H1 (cell line): ENCODE measurements at regions not wholly inside any gene's neighbourhood (a gene's known extent, or its start where the extent isn't known, plus 50 kb on each side); places are given as distances from the start of the nearest gene placed in this dataset.

Source experiments
- CEBPB ChIP-seq: IDR thresholded peaks from 2 replicates; pipeline ENCODE4 v1.6.1; 2012; ENCODE audit warnings: low read depth, low read length
- CTCF ChIP-seq, 3 experiments: IDR thresholded peaks; 1 replicate in 2 of 3; 2 replicates in 1 of 3; pipeline versions ENCODE4 v1.5.1 to v1.6.1; 2011; ENCODE audit warnings: low read length in 3 of 3, mild to moderate bottlenecking in 3 of 3, inconsistent platforms in 2 of 3, low read depth in 1 of 3, moderate library complexity in 1 of 3; ENCODE audit not compliant: insufficient read depth in 1 of 3; ENCODE audit errors: control extremely low read depth in 1 of 3
- EZH2 ChIP-seq: fragments of 200-600 bp; sonication (generic); IDR thresholded peaks from 2 replicates; pipeline ENCODE4 v1.7.1; 2012; ENCODE audit warnings: low read depth, mild to moderate bottlenecking, moderate library complexity, low read length, inconsistent platforms; ENCODE audit not compliant: severe bottlenecking
- POLR2AphosphoS5 ChIP-seq: IDR thresholded peaks from 2 replicates; pipeline ENCODE4 v1.6.1; 2011; ENCODE audit warnings: low read depth, low read length
- SIN3A ChIP-seq, 2 experiments: IDR thresholded peaks in 1 of 2; conservative IDR thresholded peaks in 1 of 2; 2 replicates each; pipeline ENCODE4 v1.6.1; 2011 to 2012; ENCODE audit warnings: low read length in 2 of 2, improper control_type of control experiment in 1 of 2, low read depth in 1 of 2, mild to moderate bottlenecking in 1 of 2
- ZNF274 ChIP-seq: IDR thresholded peaks from 2 replicates; pipeline ENCODE4 v1.7.0; 2012; ENCODE audit warnings: low read length, borderline replicate concordance; ENCODE audit errors: extremely low read depth

GRCh38 chr4:179028321-179028720 is 1586.1 kb upstream of the AGA start:
- TF ChIP-seq EZH2 (no peak), POLR2AphosphoS5 (no peak), SIN3A (conservative IDR thresholded peaks at IDR 0.05 in 1 of 2, IDR thresholded peaks at IDR 0.05 in 1 of 2; ENCODE audit: low read depth in 1 of 2, low read length in 2 of 2) (no peak), CTCF (IDR thresholded peaks at IDR 0.05; ENCODE audit: control extremely low read depth in 1 of 3, insufficient read depth in 1 of 3, low read depth in 1 of 3, low read length in 3 of 3) (no peak), CEBPB (no peak), ZNF274 (no peak)
